K562 (cell line): ENCODE measurements at regions not wholly inside any gene's neighbourhood (a gene's known extent, or its start where the extent isn't known, plus 50 kb on each side); places are given as distances from the start of the nearest gene placed in this dataset.

Source experiments
- ATAC-seq: fragments of 200-7000 bp; cut with Tn5 transposase; 3 replicates; pipeline ENCODE4 v1.9.1; 2020; ENCODE audit warnings: moderate library complexity
- BruUV-seq: library from RNA; stranded (reverse); fragments of 400-500 nt; replicated peaks from 2 replicates; lab custom pipeline; 2021; lab: Mats Ljungman, UMichigan
- CTCF ChIA-PET: fragments of 300-600 bp; formaldehyde crosslinking; extraction: SDS; loops from one replicate; lab custom pipeline; 2021; ENCODE audit warnings: low intra/inter-chr PET ratio; lab: Yijun Ruan, JAX
- POLR2A ChIA-PET: fragments of 300-600, 350-650 bp; sonication (Branson Sonifier 250); formaldehyde crosslinking; extraction: SDS; loops from one replicate; lab custom pipeline; 2021; ENCODE audit warnings: antibody characterized with exemption, inconsistent platforms; lab: Yijun Ruan, JAX
- DNase-seq, 4 experiments: peaks; one replicate each; pipeline versions ENCODE4 v3.0.0 to v3.0.0-alpha.2; 2011 to 2018; ENCODE audit warnings: low spot score in 3 of 4, mixed read lengths in 3 of 4; ENCODE audit errors: extremely low read depth in 1 of 4
- FAIRE-seq: peaks from 2 replicates; lab custom pipeline; 2011; peaks lifted over from hg19 to GRCh38; lab: Jason Lieb, UNC
- H2AFZ ChIP-seq: 2 replicates; pipeline ENCODE4 v1.6.0; 2011; ENCODE audit warnings: low read depth, low read length, control low read depth, inconsistent platforms
- H3K27ac ChIP-seq: fragments of 200-600 bp; 3 replicates; pipeline ENCODE4 v1.8.0; 2011; ENCODE audit warnings: low read depth, mild to moderate bottlenecking, control low read depth, inconsistent platforms, low read length, moderate library complexity, mixed read lengths; ENCODE audit errors: extremely low read depth
- H3K27me3 ChIP-seq, 2 experiments: fragments of 300-600 bp in 1 of 2; 2 replicates in 1 of 2; 3 replicates in 1 of 2; pipeline versions ENCODE4 v1.6.0 to v1.8.0; 2011; ENCODE audit warnings: inconsistent platforms in 2 of 2, low read length in 2 of 2, mild to moderate bottlenecking in 1 of 2, mixed read lengths in 1 of 2, moderate library complexity in 1 of 2; ENCODE audit not compliant: control insufficient read depth in 2 of 2, insufficient read depth in 2 of 2
- H3K36me3 ChIP-seq: fragments of 300-600 bp; 3 replicates; pipeline ENCODE4 v1.8.0; 2011; ENCODE audit warnings: mild to moderate bottlenecking, low read length, inconsistent platforms; ENCODE audit not compliant: control insufficient read depth, insufficient read depth
- H3K4me1 ChIP-seq, 2 experiments: fragments of 200-600 bp in 1 of 2; replicated peaks in 1 of 2; 2 replicates in 1 of 2; 3 replicates in 1 of 2; pipeline versions ENCODE4 v1.5.1 to v1.8.0; 2011; ENCODE audit warnings: inconsistent platforms in 2 of 2, low read length in 2 of 2, mild to moderate bottlenecking in 1 of 2, mixed read lengths in 1 of 2, moderate library complexity in 1 of 2; ENCODE audit not compliant: control insufficient read depth in 2 of 2, insufficient read depth in 2 of 2
- H3K4me2 ChIP-seq: 2 replicates; pipeline ENCODE4 v1.6.1; 2011; ENCODE audit warnings: low read length, control low read depth, inconsistent platforms, mixed read lengths; ENCODE audit not compliant: insufficient read depth
- H3K4me3 ChIP-seq: fragments of 200-600 bp; sonication (generic), shearing (Covaris generic); 2 replicates; pipeline ENCODE4 v1.5.1; 2016; ENCODE audit warnings: control low read depth, inconsistent platforms
- H3K79me2 ChIP-seq: fragments of 200-600 bp; 3 replicates; pipeline ENCODE4 v1.8.0; 2011; ENCODE audit warnings: low read length, inconsistent platforms; ENCODE audit not compliant: control insufficient read depth, insufficient read depth
- H3K9ac ChIP-seq, 2 experiments: 2 replicates each; pipeline versions ENCODE4 v1.6.0 to v1.6.1; 2011; ENCODE audit warnings: low read depth in 2 of 2, low read length in 2 of 2, control low read depth in 1 of 2, inconsistent platforms in 1 of 2, mild to moderate bottlenecking in 1 of 2, mixed read lengths in 1 of 2; ENCODE audit not compliant: insufficient read depth in 1 of 2
- H3K9me1 ChIP-seq: one replicate; pipeline ENCODE4 v1.6.0; 2011; ENCODE audit warnings: inconsistent platforms, mild to moderate bottlenecking, low read length, moderate library complexity; ENCODE audit not compliant: control insufficient read depth, insufficient read depth
- H3K9me3 ChIP-seq: replicated peaks from 2 replicates; pipeline ENCODE4 v1.5.1; 2011; ENCODE audit warnings: low read depth, low read length, inconsistent platforms; ENCODE audit not compliant: control insufficient read depth, insufficient read depth
- H4K20me1 ChIP-seq: replicated peaks from 2 replicates; pipeline ENCODE4 v1.6.1; 2011; ENCODE audit warnings: low read length, inconsistent platforms, mixed read lengths; ENCODE audit not compliant: control insufficient read depth, insufficient read depth
- BHLHE40 ChIP-seq: IDR thresholded peaks from 2 replicates; pipeline ENCODE4 v1.6.1; 2011; ENCODE audit warnings: low read length, improper control_type of control experiment
- KDM2B ChIP-seq: fragments of 250-450 bp; sonication (Bioruptor Pico); IDR thresholded peaks from 2 replicates; pipeline ENCODE4 v1.8.0; 2021; ENCODE audit warnings: mild to moderate bottlenecking, moderate library complexity
- NBN ChIP-seq: fragments of 450-650 bp; IDR thresholded peaks from 2 replicates; pipeline ENCODE4 v1.6.1; 2016; ENCODE audit warnings: low read depth, mild to moderate bottlenecking
- SP1 ChIP-seq: sonication (generic); formaldehyde crosslinking; IDR thresholded peaks from 2 replicates; pipeline ENCODE4 v1.8.1; 2022; ENCODE audit warnings: mild to moderate bottlenecking, missing genetic modification reagents
- STAT5B ChIP-seq: fragments of 250-450 bp; sonication (Bioruptor Pico); IDR thresholded peaks from 2 replicates; pipeline ENCODE4 v1.8.0; 2021; ENCODE audit warnings: mild to moderate bottlenecking, inconsistent platforms
- TFAM ChIP-seq: fragments of 250-450 bp; sonication (Bioruptor Pico); conservative IDR thresholded peaks from 2 replicates; pipeline ENCODE4 v1.5.0; 2021; ENCODE audit warnings: mild to moderate bottlenecking, moderate library complexity
- ZBTB49 ChIP-seq: sonication (generic); formaldehyde crosslinking; IDR thresholded peaks from 2 replicates; pipeline ENCODE4 v1.8.0; 2022; ENCODE audit warnings: missing genetic modification reagents, mild to moderate bottlenecking, borderline replicate concordance
- ZNF124 ChIP-seq: sonication (generic); formaldehyde crosslinking; IDR thresholded peaks from 2 replicates; pipeline ENCODE4 v1.8.1; 2022; ENCODE audit warnings: missing genetic modification reagents
- ZNF146 ChIP-seq: IDR thresholded peaks from one replicate; pipeline ENCODE4 v1.6.1; 2018; ENCODE audit warnings: missing compliant biosample characterization; ENCODE audit not compliant: unreplicated experiment
- ZNF830 ChIP-seq: fragments of 250-450 bp; sonication (Bioruptor Pico); IDR thresholded peaks from 2 replicates; pipeline ENCODE4 v1.5.0; 2021; ENCODE audit warnings: mild to moderate bottlenecking
- WGBS: fragments of 100-300 bp; shearing (Covaris generic); methylation state at CpG from one replicate; pipeline ENCODE4 v1.1.6; 2016; ENCODE audit warnings: low coverage, mixed read lengths; ENCODE audit not compliant: insufficient coverage; ENCODE audit errors: missing lambda C conversion rate; 5-methylcytosine and 5-hydroxymethylcytosine counted together
- in situ Hi-C: fragments of 300-500 bp; cut with MboI; formaldehyde crosslinking; loops from 4 replicates; pipeline ENCODE4 v1.15.0; 2018; ENCODE audit warnings: inconsistent platforms, mixed read lengths
- intact Hi-C: fragments of 100-400 bp; cut with micrococcal nuclease; formaldehyde crosslinking; loops from 2 replicates; pipeline ENCODE4 v1.14.2; 2022
- TF ChIP-seq, protein P1 (sequence below): fragments of 250-450 bp; sonication (Bioruptor Pico); IDR thresholded peaks from 2 replicates; pipeline ENCODE4 v1.5.0; 2021

- no peaks in the 10 kb centered on the region for H3K4me1 ChIP-seq
- H3K9me3 ChIP-seq: peaks cover 2% of the 10 kb centered on the region; the same call in 1 of the 2 replicates
- ATAC-seq (no peak), DNase-seq (no peak), FAIRE-seq (no peak)
- intact Hi-C loops: no loop called here
- H3K27ac ChIP-seq: no peak overlapping the region
- in situ Hi-C loops: no loop called here
- H3K36me3 ChIP-seq: no peaks in the 10 kb centered on the region
- H2AFZ ChIP-seq: no peak overlapping the region
- BruUV-seq: no TSS peak
- no peaks in the 10 kb centered on the region for H3K9me1 ChIP-seq
- no peaks in the 10 kb centered on the region for H4K20me1 ChIP-seq
- WGBS: 1% methylated on average over 6 of the region's 7 CpGs
- ChIA-PET POLR2A (interaction anchor here (0.5 kb wide), 1 partner anchor 1846 kb away, joined by 3 read pairs; no protein-coding TSS in a partner anchor), CTCF (no interaction called here)
- no peaks in the 10 kb centered on the region for H3K27me3 ChIP-seq
- no peaks in the 10 kb centered on the region for H3K79me2 ChIP-seq
- H3K4me3 ChIP-seq: no peak overlapping the region
- no peak overlapping the region for H3K9ac ChIP-seq
- no peak overlapping the region for H3K4me2 ChIP-seq
- TF ChIP-seq ZNF124 (CRISPR knock-in tag) (no peak), KDM2B (CRISPR knock-in tag) (no peak), NBN (no peak), ZNF146 (CRISPR knock-in tag) (no peak), BHLHE40 (no peak), SP1 (no peak), ZBTB49 (CRISPR knock-in tag) (no peak), TFAM (CRISPR knock-in tag) (no peak), STAT5B (CRISPR knock-in tag) (no peak), ZNF830 (CRISPR knock-in tag) (no peak)
- TF ChIP-seq, protein P1, sequence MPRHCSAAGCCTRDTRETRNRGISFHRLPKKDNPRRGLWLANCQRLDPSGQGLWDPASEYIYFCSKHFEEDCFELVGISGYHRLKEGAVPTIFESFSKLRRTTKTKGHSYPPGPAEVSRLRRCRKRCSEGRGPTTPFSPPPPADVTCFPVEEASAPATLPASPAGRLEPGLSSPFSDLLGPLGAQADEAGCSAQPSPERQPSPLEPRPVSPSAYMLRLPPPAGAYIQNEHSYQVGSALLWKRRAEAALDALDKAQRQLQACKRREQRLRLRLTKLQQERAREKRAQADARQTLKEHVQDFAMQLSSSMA (CRISPR knock-in tag): no peak
Measured at GRCh38 chr12:74776378-74776777, 238.7 kb downstream of the ATXN7L3B start.
